Astrocyte (in vitro differentiated cells and primary cell): ENCODE measurements at regions not wholly inside any gene's neighbourhood (a gene's known extent, or its start where the extent isn't known, plus 50 kb on each side); places are given as distances from the start of the nearest gene placed in this dataset.

Experiments
- EZH2 ChIP-seq: IDR thresholded peaks from 2 replicates; pipeline ENCODE4 v1.6.1; 2012; ENCODE audit warnings: mild to moderate bottlenecking, low read length, inconsistent platforms; ENCODE audit not compliant: insufficient read depth
- TF ChIP-seq, protein P1 (sequence below): IDR thresholded peaks from 2 replicates; pipeline ENCODE4 v1.5.1; 2011; ENCODE audit warnings: low read depth, mild to moderate bottlenecking, inconsistent platforms, low read length, moderate library complexity; ENCODE audit not compliant: insufficient read depth

DNA sequence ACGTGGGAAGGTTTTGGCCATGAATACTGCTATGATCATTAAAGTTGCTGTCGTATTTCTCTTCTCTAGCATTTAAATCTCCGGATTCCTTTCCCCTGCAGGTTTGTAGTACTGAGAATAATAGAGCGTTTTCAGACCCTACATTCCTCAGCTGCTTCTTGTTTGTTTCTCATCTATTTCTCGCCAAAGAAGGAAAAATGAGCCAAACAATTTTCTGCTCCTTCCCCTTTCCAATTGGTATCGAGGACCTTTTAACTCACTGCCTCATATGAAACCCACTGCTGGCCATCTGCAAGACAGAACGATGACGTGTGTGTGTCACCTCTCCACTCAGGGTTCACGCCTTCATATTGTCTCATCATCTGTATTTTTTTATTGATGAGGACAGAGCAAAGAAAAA is 689.4 kb upstream of the WWC1 start:
- TF ChIP-seq, protein P1, sequence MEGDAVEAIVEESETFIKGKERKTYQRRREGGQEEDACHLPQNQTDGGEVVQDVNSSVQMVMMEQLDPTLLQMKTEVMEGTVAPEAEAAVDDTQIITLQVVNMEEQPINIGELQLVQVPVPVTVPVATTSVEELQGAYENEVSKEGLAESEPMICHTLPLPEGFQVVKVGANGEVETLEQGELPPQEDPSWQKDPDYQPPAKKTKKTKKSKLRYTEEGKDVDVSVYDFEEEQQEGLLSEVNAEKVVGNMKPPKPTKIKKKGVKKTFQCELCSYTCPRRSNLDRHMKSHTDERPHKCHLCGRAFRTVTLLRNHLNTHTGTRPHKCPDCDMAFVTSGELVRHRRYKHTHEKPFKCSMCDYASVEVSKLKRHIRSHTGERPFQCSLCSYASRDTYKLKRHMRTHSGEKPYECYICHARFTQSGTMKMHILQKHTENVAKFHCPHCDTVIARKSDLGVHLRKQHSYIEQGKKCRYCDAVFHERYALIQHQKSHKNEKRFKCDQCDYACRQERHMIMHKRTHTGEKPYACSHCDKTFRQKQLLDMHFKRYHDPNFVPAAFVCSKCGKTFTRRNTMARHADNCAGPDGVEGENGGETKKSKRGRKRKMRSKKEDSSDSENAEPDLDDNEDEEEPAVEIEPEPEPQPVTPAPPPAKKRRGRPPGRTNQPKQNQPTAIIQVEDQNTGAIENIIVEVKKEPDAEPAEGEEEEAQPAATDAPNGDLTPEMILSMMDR = no peak
- no peak for TF ChIP-seq EZH2
